Stimulated activated CD8-positive, alpha-beta memory T cell treated with anti-CD3 and anti-CD28 coated beads, Interleukin-7, amount 100 ng/mL, for 48 hours (primary cell): ENCODE measurements at regions not wholly inside any gene's neighbourhood (a gene's known extent, or its start where the extent isn't known, plus 50 kb on each side); places are given as distances from the start of the nearest gene placed in this dataset.

Experiments
- DNase-seq, 2 donors: peaks; one replicate each; pipeline ENCODE4 v3.0.0-alpha.2; 2020; ENCODE audit warnings: low read depth in 1 of 2; ENCODE audit errors: extremely low read depth in 1 of 2

DNA sequence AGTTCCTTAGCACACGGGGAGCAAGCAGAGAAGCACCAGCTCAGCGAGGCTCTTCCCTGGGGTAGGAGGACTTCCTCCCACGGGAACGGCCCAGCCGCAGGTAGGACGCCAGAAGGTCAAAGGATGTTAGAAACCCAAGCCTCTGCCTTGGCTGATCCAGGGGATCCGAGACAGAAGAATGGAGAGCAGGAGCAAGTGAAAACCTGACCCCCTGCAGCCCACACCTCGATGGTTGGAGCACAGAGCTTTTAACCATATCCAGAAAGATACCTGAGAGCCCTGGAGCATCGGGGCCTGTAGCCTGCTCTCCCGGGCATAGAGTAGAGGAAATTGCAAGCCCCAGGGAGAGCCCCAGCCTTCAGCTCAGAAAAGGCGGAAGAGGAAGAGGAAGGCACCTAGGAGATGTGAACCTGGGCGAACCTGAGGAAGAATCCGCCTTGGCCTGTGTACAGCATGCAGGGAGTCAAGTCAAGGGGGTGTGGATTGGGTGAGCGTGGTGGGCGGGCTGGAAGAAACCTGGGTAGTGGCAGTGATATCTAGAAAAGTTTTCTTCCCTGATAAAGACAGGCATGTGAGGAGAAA, 76.3 kb downstream of the PSMG1 start:
- no peak for DNase-seq

DNA sequence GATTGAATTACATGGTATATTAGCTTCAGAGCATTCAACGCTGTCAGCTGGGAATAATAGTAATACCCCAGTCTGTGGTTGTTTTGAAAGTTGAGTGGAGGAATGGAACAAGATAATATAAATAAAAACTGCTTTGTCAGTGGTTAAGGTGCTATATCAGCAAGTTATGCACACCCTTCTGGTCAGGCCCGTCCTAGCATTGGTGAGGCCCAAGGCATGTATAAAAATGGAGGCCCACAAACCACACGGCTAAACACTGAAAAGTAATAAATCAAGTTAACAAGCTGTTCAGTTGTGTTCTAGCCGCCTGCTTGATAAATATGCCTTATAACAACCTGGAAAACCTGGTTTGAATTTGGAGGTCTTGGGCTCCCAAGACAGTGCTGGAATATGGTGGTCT, 77.4 kb downstream of the PSMG1 start:
- no peak for DNase-seq

DNA sequence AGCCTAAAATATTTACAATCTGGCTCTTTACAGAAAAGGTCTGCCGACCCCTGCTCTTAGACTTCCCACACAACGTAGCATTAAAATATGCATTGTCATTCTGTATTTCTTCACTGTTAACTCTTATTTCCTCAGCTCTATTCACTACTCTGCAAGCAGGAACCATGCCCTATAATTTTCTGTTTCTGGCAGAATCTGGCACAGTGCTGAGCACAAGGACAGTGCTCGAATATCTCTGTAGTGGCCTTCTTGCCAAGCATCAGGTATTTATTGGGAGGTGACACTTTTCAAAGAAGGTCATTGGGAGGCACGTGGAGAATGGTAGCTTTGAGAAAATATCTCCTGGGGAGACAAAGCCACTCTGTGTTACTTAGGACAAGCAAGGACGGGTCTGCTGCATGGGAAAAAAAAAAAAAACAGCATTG, 77.9 kb downstream of the PSMG1 start:
- no peak for DNase-seq

DNA sequence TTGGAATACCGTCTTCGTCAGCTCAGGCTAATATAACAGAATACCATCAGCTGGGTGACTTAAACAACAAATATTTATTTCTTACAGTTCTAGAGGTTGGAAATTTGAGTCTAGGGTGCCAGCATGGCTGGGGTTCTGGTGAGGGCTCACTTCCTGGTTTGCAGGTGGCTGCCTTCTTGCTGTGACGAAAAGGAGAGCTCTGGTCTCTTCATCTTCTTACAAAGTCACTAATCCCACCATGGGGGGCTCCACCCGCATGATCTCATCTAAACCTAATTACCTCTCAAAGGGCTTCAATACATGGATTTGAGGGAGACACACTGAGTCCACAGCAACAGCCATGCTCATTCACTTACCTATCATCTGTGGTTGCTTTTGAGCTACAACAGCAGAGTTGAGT, 78.3 kb downstream of the PSMG1 start:
- no peak for DNase-seq

DNA sequence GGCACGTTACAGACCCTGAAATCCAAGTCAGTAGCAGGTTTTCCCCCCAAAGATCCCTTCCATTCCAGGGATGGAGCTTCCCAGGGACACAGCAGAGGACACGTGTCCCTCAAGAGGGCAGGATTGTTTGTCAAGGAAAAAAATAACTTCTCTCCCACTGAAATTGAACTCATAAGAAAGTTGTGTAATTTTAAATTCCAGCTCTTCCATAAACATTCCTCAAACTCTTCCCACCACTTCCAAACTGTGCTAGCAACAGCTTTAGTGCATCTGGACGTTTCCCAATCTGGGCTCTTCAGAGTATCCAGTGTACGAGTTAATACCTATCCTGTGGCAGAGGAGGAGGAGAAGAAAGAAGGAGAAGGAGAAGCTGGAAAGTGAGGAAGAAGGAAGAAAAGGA, 79.6 kb downstream of the PSMG1 start:
- no peak for DNase-seq

DNA sequence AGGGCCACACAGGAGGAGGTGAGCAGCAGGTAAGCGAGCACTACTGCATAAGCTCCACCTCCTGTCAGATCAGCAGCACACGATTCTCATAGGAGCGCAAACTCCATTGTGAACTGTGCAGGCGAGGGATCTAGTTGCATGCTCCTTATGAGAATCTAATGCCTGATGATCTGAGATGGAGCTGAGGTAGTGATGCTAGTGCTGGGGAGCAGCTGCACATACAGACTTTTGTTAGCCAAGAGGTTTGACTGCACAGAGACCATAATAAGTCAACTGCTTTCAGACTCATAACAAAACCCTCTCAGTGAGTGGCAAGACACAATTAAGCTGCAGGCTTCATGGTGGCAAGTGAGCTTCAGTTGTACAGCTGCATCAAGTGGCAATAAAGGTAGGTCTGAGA, 83.4 kb downstream of the PSMG1 start:
- no peak for DNase-seq

DNA sequence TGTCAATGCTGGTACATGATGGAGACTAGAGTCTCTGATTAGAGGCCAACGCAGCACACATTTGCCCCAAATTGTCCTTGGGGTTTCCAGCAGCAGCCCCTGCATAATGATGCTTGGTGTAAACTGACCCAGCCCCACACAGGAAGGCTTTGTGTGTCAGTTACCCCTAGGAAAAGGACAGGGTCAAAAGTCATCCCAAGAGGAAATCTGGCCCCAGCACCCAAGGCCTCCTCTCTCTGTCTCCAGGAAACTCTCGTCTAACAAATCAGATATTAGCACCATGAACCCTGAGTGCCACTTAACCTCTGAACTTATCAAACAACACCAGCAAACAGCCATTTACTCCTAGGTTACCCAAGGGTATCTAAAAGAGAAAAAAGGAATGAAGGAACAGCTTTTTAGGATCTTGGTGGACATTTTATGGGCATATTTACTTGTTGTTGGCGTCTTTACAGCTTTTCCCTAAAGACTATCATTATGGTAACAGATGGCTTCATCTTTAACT, 84.5 kb downstream of the PSMG1 start:
- no peak for DNase-seq

DNA sequence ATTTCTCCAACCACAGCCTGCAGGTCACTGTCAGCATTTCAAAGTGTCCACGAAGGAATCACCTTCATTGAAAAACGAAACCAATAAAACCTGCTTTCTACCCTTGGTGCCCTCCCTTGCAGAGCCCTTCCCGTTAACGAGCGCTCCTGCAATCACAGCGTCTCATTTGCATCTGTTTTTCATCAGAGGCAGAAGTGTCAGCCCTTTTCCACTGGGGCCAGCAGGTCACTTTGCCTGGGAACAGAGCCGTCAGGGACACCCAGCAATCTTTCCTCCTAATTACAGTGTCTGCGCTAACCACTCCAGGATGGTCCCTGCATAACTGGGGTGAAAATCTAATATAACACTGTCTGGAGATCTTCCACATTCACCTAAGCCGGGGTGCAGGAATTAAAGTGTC, 85.3 kb downstream of the PSMG1 start:
- no peak for DNase-seq

DNA sequence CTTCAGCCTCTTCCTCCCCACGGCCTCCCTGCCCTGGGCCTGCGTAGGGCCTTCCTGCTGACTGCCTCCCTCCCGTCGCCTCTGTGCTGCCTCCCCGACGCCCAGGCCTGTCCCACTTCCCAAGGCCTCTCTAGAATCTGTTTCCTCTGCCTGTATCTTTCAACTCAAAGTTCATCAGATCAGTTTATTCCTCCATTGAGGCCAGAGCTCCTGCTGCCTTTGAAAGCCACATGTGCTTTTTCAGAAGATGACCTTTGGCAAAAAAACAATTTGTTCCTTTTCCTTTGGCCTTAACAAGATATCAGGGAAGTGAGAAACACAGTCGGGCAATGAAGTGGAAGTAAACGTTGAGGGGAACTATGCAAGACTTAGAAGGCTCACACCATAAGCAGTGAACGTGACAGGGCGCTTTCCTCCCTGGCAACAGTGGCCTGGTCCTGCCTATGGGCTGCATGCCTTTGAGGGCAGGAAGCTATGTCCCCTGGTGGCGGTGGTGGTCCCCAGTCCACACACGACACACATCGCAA, 85.9 kb downstream of the PSMG1 start:
- DNase-seq = no peak

DNA sequence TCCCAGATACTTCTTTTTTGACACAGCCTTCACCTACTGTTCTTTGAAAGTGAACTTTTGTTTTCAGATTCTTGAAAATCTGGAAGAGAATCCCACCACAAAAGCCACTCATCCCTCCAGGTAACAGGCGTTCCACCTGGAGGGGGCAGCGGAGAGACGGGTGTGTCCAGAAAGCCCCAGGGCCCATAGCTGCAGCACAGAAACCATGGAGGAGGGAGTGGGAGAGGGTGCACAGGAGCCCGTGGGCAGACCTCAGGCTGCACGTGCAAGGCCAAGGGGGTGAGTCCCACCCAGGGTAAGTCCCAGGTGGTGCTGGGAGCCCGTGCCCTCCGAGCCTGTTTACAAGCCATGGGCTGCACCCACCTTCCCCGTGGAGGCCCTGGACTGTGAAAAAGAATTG, 86.5 kb downstream of the PSMG1 start:
- no peak for DNase-seq

DNA sequence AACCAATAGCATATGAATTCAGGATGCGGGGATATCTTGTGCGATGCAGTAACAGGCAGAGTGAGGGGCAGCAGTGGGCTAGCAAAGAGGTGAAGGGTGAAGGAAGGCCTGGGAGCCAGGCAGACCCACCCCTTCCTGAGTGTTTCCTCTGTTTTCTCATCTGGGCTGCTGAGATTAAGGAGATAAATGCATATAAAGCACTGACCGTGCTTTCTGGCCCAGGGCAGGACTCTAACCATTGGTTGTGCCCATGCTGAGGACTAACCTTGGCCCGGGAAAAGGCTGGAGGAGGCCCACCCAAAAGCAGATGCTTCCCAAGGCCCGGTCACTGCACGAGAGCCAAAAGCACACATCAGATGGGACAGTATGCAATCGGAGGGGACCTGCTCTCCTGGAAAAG, 87.6 kb downstream of the PSMG1 start:
- no peak for DNase-seq

DNA sequence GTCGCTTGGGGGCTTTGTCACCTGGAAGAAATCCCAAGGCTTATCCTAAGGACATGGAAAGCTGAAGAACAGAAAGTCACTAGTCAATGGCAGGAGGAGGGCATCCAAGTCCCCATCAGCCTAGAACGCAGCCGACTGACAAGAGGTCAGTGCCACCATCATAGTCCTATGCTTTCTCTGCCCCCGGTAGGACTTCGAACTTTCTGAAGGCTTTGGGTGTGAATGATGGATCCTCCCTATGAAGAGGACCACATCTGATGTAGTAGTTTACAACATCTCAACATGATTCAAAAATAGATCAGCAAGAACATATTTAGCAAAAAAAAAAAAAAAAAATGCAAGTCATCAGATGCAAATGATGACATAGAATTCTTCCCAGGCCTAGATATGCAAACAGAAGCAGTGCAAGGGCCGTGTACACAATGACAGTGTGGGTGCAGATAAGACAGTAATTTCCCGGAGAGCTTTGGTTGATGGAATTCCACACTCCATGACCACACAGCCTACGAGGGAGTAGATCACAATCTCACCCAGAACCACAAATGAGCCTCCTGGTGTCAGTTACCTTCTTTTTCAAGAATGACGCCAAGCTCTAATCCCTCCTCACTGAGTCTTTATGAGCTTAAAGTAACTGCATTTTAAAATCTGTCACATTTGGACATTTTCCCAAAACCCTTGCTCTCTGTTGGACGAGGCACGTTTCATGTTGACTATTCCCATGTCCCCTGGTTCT, 88.2 kb downstream of the PSMG1 start:
- DNase-seq = no peak

DNA sequence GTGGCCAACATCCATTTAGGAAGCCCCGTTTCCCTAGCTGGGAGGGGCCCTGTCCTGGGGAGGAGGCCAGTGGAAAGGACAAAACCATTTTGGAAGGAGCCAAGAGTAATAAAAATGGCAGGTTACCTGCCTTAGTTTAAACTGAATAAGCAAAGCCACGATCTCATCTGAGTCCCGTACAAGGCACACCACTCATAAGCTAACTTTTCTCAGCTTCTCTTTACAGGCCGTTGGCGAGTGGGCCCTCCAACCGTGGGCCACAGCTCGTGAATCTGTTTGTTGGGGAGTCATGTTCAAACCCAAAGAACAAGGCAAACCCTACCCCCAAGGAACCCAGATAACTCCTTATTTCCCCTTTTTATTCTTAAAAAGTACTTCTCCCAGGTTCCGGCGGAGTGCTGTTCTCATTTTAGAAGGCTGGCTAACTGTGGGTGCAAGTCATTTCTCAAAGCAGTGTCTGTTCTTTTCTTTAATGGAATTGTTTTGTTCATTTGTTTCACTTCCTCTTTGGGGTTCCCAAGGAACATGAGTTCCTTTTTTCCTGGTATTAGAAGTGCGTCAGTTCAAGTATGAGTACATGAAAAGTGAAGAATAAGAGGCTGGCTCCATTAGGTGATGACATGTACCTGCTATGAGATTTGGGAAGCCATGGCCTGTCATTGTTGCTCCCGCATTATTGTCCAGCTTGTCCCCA, 89.0 kb downstream of the PSMG1 start:
- DNase-seq = no peak

DNA sequence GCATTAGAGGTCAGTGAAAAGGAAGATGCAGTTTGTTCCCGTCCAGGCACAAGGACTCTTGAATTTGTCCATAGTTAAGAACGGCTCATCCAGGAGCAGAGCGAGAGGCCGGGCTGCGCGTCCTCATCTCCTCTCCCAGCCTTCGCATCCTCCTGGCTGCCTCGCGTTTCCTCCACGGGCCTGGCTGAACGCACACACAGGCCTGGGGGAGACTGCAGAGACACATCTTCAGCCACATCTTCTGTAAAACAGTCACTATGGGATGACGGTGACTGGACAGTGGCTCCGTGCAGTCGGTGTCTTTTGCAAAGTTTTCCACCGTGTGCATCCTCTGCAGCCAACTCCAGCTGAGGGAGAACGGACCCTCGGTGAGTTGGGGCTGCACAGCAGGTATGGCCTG, 89.7 kb downstream of the PSMG1 start:
- DNase-seq = no peak

DNA sequence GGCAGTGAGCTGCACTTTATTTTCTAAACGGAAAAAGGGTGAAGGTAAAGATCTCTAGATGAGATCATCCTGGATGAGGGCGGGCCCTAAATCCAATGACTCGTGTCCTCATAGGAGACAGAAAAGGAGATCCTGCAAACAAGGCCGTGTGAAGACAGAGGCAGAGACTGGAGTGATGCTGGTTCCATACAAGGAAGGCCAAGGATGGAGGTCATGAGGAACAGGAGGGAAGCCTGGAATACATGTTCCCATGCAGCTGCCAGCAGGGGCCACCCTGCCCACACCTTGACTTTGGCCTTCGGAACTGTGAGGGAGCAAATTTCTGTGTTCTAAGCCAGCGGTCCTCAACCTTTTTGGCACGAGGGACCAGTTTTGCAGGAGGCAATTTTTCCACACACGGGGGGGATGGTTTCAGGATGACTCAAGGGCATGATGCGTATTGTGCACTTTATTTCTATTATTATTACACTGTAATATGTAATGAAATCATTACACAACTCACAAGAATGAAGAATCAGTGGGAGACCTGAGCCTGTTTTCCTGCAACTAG, 94.3 kb downstream of the PSMG1 start:
- DNase-seq = no peak

DNA sequence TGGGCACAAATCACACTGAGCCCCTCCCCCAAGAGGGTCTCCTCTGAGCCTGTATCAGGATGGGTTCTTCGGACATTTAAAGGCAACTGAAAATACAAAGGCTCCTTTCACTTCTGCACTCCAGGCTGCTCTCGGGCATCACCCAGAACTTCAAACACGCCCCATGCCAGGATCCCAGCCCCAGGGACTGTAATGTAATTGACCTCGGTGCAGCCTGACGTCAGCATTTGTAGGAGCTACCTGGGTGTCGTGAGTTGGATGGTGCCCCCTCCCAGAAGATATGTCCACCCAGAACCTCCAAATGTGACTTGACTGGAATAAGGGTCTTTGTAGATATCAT, 95.2 kb downstream of the PSMG1 start:
- no peak for DNase-seq

DNA sequence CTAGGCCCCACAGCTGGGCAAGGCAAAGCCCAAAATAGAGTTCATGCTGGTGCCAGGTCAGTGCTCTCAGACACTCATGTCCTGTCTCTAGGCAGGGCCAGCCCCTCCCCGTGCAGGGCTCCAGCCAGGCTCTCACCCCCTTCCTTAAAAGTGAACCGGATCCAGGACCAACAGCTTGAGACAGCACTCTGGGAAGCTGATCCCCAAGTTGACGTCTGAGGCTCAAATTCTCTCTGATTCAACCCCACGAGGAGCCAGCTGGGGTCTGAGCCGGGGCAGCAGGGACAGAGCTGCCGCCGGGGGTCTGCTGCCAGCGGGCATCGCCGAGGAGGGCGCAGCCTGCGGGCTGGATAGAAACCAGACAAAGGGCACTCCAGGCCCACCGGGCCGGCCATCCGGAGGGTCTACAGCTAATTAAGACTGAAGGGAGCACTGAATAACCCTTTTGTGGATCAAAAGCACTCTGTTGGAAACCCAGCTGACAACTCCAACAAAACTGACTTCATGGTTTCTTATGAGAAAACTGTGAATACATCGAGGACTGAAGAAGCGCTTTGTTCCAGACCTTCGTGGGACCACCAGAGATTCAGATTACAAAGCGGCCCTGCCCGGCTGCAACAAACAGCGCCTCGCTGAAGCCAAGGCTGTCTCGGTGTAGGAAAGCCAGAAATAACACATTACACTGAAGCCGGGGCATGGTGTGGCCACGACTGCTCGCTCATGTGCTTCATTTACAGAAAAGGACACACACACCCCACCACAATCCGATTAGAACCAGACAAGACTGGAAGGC, 95.8 kb downstream of the PSMG1 start:
- no peak for DNase-seq

DNA sequence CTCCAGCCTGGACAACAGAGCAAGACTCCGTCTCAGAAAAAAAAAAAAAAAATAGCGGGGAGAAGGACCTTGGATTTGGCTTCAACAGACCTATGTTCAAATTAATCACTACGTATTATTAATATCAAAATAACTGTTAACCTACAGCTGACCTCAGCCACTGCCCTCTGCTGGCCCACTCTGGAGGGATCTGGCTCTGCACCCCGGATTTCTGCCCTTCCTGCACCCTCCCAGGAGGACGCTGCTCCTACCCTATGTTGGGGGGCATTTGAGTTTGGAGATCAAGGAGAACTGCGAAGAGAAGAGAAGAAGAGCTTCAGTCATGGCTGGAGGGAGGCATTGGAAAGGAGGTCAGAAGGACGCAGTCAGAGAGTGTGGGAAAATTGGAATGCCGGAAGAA, 96.7 kb downstream of the PSMG1 start:
- DNase-seq = no peak

DNA sequence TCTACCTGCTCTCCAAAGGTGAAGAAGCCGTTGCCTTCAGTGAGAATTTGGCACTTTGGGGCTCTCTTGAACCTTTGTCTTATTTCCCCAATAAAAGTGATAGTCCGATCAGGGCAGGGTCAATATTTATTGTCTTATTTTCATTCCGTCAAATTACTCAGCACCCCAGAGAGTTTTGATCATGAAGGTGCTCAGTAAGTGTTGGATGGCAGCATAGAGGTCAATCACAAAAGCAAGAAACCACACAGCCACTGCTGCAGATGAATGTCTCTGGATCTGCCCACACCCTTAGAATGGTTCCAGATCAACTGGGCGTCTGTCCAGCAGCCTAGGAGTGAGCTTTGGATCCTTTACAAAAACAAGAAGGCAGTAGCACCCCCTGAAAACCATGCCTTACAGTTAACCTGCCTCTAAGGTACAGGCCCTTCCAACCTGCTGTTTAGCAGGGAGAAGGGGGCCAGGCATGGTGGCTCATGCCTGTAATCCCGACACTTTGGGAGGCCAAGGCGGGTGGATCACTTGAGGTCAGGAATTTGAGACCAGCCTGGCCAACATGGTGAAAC, 97.3 kb downstream of the PSMG1 start:
- no peak for DNase-seq

DNA sequence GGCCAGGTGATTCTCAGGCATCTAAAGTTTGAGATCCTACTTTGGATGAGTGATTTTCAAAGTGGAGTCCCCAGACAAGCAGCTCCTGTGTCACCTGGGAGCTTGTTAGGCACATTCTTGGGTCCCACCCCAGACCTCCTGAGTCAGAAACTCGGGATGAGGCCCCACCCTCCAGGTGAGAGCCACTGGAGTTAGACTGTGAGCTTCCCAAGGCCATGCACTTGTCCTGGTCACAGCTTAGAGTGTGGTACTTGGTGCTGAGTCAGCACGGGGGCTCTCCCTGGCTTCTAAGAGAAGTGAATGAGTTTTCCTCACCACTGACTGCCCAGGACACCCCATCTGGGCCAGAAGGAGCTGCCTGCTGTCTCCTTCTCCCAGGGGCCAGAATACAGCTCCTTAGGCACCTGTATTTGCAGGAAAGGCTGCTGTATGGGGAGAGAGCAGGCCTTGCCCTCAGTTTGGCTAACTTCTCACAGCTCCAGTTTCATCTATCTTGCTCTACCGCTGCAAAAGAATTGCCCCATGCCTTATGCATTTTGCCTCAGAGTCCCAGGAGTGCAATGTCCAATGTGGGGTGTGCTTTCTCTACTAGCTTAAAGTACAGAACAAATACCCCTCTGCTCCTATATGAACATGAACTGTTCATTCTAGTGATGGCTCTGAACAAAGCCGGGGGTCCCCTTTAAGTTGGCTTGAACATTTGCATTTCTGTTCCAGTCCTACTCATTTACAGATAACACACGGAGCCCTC, 98.1 kb downstream of the PSMG1 start:
- no peak for DNase-seq
